ENCODE measurements at regions not wholly inside any gene's neighbourhood (a gene's known extent, or its start where the extent isn't known, plus 50 kb on each side); places are given as distances from the start of the nearest gene placed in this dataset.
A peak's percentile ranks its signal among the peaks of the same experiment; 100 is the strongest.

DNA sequence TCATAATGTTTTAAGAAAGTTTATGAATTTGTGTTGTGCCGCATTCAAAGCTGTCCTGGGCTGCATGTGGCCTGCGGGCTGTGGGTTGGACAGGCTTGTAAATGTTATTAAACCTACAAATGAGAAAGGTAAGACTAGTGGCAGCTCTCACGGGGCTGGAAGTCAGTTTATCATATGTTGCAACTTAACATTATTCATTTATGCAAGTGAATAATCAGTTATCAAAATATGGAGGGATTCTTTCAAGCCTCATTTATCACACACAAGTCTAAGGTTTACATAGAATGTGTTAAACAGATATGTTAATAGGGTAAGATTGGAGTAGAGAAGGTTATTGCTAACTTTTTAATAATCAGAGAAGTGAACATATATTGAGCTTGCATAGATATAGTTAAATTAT, 442.5 kb upstream of the RGS6 start:
- Histone ChIP-seq H3K4me1 (ENCODE audit: control insufficient read depth in 1 of 2, insufficient read depth in 1 of 2, low read depth in 1 of 2, low read length in 1 of 2) (peaks cover 0 to 11% of the 10 kb centered on the region in 2 experiments), H3K4me3 (ENCODE audit: low read depth in 1 of 2, low read length in 1 of 2) (no peak overlapping the region), H3K27ac (no peak overlapping the region), H3K36me3 (peaks cover 3% of the 10 kb centered on the region), H3K27me3 (no peaks in the 10 kb centered on the region), H3K9me3 (no peaks in the 10 kb centered on the region)
- TF ChIP-seq, protein P1, sequence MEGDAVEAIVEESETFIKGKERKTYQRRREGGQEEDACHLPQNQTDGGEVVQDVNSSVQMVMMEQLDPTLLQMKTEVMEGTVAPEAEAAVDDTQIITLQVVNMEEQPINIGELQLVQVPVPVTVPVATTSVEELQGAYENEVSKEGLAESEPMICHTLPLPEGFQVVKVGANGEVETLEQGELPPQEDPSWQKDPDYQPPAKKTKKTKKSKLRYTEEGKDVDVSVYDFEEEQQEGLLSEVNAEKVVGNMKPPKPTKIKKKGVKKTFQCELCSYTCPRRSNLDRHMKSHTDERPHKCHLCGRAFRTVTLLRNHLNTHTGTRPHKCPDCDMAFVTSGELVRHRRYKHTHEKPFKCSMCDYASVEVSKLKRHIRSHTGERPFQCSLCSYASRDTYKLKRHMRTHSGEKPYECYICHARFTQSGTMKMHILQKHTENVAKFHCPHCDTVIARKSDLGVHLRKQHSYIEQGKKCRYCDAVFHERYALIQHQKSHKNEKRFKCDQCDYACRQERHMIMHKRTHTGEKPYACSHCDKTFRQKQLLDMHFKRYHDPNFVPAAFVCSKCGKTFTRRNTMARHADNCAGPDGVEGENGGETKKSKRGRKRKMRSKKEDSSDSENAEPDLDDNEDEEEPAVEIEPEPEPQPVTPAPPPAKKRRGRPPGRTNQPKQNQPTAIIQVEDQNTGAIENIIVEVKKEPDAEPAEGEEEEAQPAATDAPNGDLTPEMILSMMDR (IDR thresholded peaks at IDR 0.05) = no peak

DNA sequence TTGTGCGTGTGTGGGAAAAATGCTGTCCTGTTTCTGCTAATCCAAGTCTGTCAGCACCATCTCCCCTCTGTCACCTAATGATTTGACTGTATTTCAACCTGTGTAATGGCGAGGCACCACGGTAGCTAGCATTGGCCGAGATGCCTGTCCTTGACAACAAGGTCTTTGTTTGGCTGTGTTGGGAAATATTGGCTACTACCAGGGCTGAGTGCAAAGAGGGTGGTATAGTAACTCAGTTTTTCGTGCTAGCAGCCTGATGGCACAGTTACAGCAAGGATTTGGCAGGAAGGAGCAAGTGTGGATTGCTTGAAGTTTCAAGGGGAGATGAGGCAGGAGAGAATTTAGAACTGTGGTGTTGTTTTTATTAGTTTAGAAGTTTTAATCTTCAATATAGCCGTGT, 440.3 kb upstream of the RGS6 start:
- Histone ChIP-seq H3K9me3 (no peaks in the 10 kb centered on the region), H3K36me3 (peaks cover 3% of the 10 kb centered on the region), H3K27me3 (no peaks in the 10 kb centered on the region), H3K27ac (no peak overlapping the region), H3K4me3 (ENCODE audit: low read depth in 1 of 2, low read length in 1 of 2) (no peak overlapping the region), H3K4me1 (ENCODE audit: control insufficient read depth in 1 of 2, insufficient read depth in 1 of 2, low read depth in 1 of 2, low read length in 1 of 2) (peaks cover 0 to 11% of the 10 kb centered on the region in 2 experiments)
- TF ChIP-seq, protein P1 (IDR thresholded peaks at IDR 0.05) = no peak

DNA sequence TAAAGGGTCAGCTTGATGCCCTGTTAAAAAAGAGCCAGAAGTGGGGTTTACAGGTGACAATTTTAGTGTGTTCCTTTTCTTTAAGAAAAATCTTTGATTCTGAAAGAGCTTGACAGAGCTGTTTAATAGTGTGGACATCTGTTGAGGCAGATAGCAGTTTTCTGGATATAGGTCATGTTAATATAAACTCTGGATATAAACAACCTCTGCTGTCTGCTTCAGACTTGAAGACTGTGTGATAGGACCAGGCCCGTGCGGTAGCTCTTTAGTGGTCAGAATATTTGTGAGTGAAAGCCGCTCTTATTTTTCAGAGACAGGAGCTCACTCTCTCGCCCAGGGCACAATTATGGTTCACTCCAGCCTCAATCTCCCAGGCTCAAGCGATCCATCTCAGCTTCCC, 439.9 kb upstream of the RGS6 start:
- Histone ChIP-seq H3K27me3 (no peaks in the 10 kb centered on the region), H3K4me1 (ENCODE audit: control insufficient read depth in 1 of 2, insufficient read depth in 1 of 2, low read depth in 1 of 2, low read length in 1 of 2) (peaks cover 0 to 8% of the 10 kb centered on the region in 2 experiments), H3K4me3 (ENCODE audit: low read depth in 1 of 2, low read length in 1 of 2) (no peak overlapping the region), H3K36me3 (peaks cover 3% of the 10 kb centered on the region), H3K27ac (no peak overlapping the region), H3K9me3 (no peaks in the 10 kb centered on the region)
- TF ChIP-seq, protein P1 (IDR thresholded peaks at IDR 0.05) = no peak

DNA sequence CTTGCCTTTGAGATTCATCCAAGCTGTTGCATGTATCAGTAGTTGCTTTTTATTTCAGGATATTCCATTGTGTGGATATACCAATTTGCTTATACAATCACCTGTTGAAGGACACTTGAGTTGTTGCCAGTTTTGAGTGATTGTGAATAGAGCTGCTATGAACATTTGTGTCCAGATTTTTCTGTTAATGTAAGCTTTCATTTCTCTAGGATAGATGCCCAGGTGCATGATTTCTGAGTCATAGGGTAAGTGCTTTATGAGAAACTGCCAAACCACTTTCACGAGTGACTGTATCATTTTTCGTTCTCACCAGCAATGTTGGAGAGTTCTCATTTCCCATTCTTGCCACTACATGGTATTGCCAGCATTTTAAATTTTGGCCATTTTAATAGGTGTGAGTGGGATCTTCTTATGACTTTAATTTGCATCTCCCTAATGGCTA, 434.6 kb upstream of the RGS6 start:
- TF ChIP-seq, protein P1 (IDR thresholded peaks at IDR 0.05) = no peak
- Histone ChIP-seq H3K36me3 (no peaks in the 10 kb centered on the region), H3K27ac (no peak overlapping the region), H3K9me3 (no peaks in the 10 kb centered on the region), H3K4me3 (ENCODE audit: low read depth in 1 of 2, low read length in 1 of 2) (no peak overlapping the region), H3K4me1 (ENCODE audit: control insufficient read depth in 1 of 2, insufficient read depth in 1 of 2, low read depth in 1 of 2, low read length in 1 of 2) (no peaks in the 10 kb centered on the region), H3K27me3 (no peaks in the 10 kb centered on the region)

DNA sequence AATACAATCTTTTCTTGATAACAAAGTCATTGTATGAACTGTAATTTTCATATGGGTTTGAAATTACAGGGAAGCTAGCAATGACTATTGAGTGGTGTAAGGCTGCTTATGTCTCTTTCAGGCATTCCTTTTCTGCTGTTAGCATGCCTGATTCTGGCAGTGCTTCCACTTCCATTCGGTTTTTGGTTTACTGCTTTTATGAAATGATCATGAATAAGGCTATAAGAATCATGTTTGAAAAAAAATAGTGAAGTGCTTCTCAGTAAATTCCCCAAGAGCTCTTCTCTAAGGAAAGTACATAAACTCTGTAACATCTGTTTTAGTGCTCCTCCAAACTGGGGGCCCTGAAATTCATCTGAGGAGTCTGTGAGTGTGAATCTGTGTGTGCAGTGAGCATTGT, 434.0 kb upstream of the RGS6 start:
- no peaks in the 10 kb centered on the region for H3K27me3 ChIP-seq
- H3K9me3 ChIP-seq = no peaks in the 10 kb centered on the region
- no peak overlapping the region for H3K4me3 ChIP-seq (ENCODE audit: low read depth in 1 of 2, low read length in 1 of 2)
- H3K36me3 ChIP-seq = no peaks in the 10 kb centered on the region
- TF ChIP-seq, protein P1 (IDR thresholded peaks at IDR 0.05) = no peak
- peak overlapping the region; percentile 26 for H3K27ac ChIP-seq
- no peaks in the 10 kb centered on the region for H3K4me1 ChIP-seq (ENCODE audit: control insufficient read depth in 1 of 2, insufficient read depth in 1 of 2, low read depth in 1 of 2, low read length in 1 of 2)

DNA sequence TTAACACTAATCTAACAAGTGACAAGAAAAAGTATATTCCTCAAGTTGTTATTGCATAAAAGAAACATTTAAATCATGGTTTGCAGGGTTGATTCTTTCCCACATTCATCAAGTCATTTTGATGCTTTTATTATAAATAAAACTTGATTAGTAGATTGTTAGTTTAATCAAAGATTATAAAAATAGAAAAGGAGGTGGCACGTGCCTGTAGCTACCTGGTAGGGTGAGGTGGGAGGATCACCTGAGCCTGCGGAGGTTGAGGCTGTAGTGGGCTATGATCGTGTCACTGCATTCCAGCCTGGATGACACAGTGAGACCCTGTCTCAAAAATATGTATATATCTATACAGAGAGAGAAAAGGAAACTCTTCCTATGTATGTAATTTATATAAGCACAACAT, 433.2 kb upstream of the RGS6 start:
- no peaks in the 10 kb centered on the region for H3K27me3 ChIP-seq
- no peaks in the 10 kb centered on the region for H3K4me1 ChIP-seq (ENCODE audit: control insufficient read depth in 1 of 2, insufficient read depth in 1 of 2, low read depth in 1 of 2, low read length in 1 of 2)
- no peaks in the 10 kb centered on the region for H3K36me3 ChIP-seq
- no peak overlapping the region for H3K4me3 ChIP-seq (ENCODE audit: low read depth in 1 of 2, low read length in 1 of 2)
- no peak overlapping the region for H3K27ac ChIP-seq
- no peaks in the 10 kb centered on the region for H3K9me3 ChIP-seq
- TF ChIP-seq, protein P1 (IDR thresholded peaks at IDR 0.05) = no peak
